ENCODE measurements at regions not wholly inside any gene's neighbourhood (a gene's known extent, or its start where the extent isn't known, plus 50 kb on each side); places are given as distances from the start of the nearest gene placed in this dataset.

GRCh38 chr2:114294741-114295140 is 147.7 kb upstream of the DPP10 start:
- no peak for TF ChIP-seq POLR2A (IDR thresholded peaks at IDR 0.05; ENCODE audit: low read depth, low read length)
- no peak for TF ChIP-seq POLR2AphosphoS5 (IDR thresholded peaks at IDR 0.05; ENCODE audit: low read depth, low read length)
- TF ChIP-seq SPI1 (IDR thresholded peaks at IDR 0.05; ENCODE audit: low read depth, low read length), result no peak
